ENCODE measurements at regions not wholly inside any gene's neighbourhood (a gene's known extent, or its start where the extent isn't known, plus 50 kb on each side); places are given as distances from the start of the nearest gene placed in this dataset.

- TF ChIP-seq EZH2 (IDR thresholded peaks at IDR 0.05; ENCODE audit: low read length), result no peak
- no peak for TF ChIP-seq CTCF (optimal IDR thresholded peaks at IDR 0.05 in 1 of 3, IDR thresholded peaks at IDR 0.05 in 1 of 3, conservative IDR thresholded peaks at IDR 0.05 in 1 of 3; ENCODE audit: extremely low read depth in 1 of 3, insufficient read depth in 2 of 3, low read length in 3 of 3)
These were observed 116.4 kb upstream of the SLC34A2 start for GRCh38 chr4:25539241-25539640.
